HCT116 (cell line): ENCODE measurements at regions not wholly inside any gene's neighbourhood (a gene's known extent, or its start where the extent isn't known, plus 50 kb on each side); places are given as distances from the start of the nearest gene placed in this dataset.

Source experiments
- ATAC-seq: fragments of 200-7000 bp; cut with Tn5 transposase; 2 replicates; pipeline ENCODE4 v1.9.1; 2020; ENCODE audit warnings: mild to moderate bottlenecking, moderate library complexity
- BruUV-seq: library from RNA; stranded (reverse); fragments of 400-500 nt; replicated peaks from 2 replicates; lab custom pipeline; 2021; lab: Mats Ljungman, UMichigan
- CTCF ChIA-PET: fragments of 300-600 bp; sonication (Branson Sonifier 250); formaldehyde crosslinking; loops from one replicate; lab custom pipeline; 2021; ENCODE audit warnings: antibody characterized with exemption; lab: Charles Lee
- POLR2A ChIA-PET: fragments of 300-600, 350-600 bp; sonication (Branson Sonifier 250); formaldehyde crosslinking; loops from one replicate; lab custom pipeline; 2021; ENCODE audit warnings: antibody characterized with exemption; lab: Charles Lee
- RAD21 ChIA-PET, 2 experiments: fragments of 300-600 bp; sonication (Branson Sonifier 250); formaldehyde crosslinking; loops; one replicate each; lab custom pipeline; 2023; ENCODE audit warnings: low total read pairs in 2 of 2; ENCODE audit not compliant: uncharacterized antibody in 2 of 2, unreplicated experiment in 2 of 2, low non-redundant PET in 1 of 2; lab: Charles Lee
- DNase-seq: peaks from one replicate; pipeline ENCODE4 v3.0.0-alpha.2; 2010; ENCODE audit warnings: low read depth, low spot score
- H2AFZ ChIP-seq: fragments of 200-600 bp; shearing (Covaris generic), sonication (generic); 2 replicates; pipeline ENCODE4 v1.6.1; 2017; ENCODE audit warnings: low read depth, mixed run types, mixed read lengths, antibody characterized with exemption, low read length; ENCODE audit not compliant: poor library complexity, severe bottlenecking
- H3K27ac ChIP-seq: 2 replicates; pipeline ENCODE4 v1.5.1; 2012; ENCODE audit warnings: low read depth, low read length
- H3K27me3 ChIP-seq: fragments of 200-600 bp; sonication (generic); 2 replicates; pipeline ENCODE4 v1.6.1; 2016; ENCODE audit warnings: mixed run types, low read length, mixed read lengths; ENCODE audit not compliant: insufficient read depth
- H3K36me3 ChIP-seq, 2 experiments: fragments of 200-500 bp in 1 of 2; fragments of 200-600 bp in 1 of 2; sonication (Bioruptor generic) in 1 of 2; sonication (generic) in 1 of 2; 2 replicates each; pipeline versions ENCODE4 v1.5.1 to v1.6.1; 2014 to 2016; ENCODE audit warnings: low read length in 2 of 2, inconsistent platforms in 1 of 2, mixed read lengths in 1 of 2, mixed run types in 1 of 2; ENCODE audit not compliant: insufficient read depth in 2 of 2, control insufficient read depth in 1 of 2
- H3K4me1 ChIP-seq, 2 experiments: fragments of 200-600 bp in 1 of 2; sonication (generic) in 1 of 2; 2 replicates each; pipeline versions ENCODE4 v1.5.1 to v1.6.1; 2012 to 2017; ENCODE audit warnings: low read length in 2 of 2, inconsistent platforms in 1 of 2, mild to moderate bottlenecking in 1 of 2, mixed read lengths in 1 of 2, mixed run types in 1 of 2, moderate library complexity in 1 of 2; ENCODE audit not compliant: insufficient read depth in 2 of 2, control insufficient read depth in 1 of 2
- H3K4me2 ChIP-seq: fragments of 200-600 bp; sonication (generic); 2 replicates; pipeline ENCODE4 v1.6.1; 2017; ENCODE audit warnings: mixed run types, low read length, mixed read lengths
- H3K4me3 ChIP-seq, 2 experiments: fragments of 200-600 bp in 1 of 2; sonication (generic) in 1 of 2; replicated peaks in 1 of 2; 2 replicates each; pipeline ENCODE4 v1.5.1; 2011 to 2016; ENCODE audit warnings: low read length in 2 of 2, control low read depth in 1 of 2, low read depth in 1 of 2, mild to moderate bottlenecking in 1 of 2, mixed read lengths in 1 of 2, mixed run types in 1 of 2
- H3K79me2 ChIP-seq: fragments of 200-600 bp; sonication (generic); 2 replicates; pipeline ENCODE4 v1.6.1; 2017; ENCODE audit warnings: mild to moderate bottlenecking, mixed run types, low read length, moderate library complexity, mixed read lengths; ENCODE audit not compliant: insufficient read depth
- H3K9ac ChIP-seq: fragments of 200-600 bp; sonication (generic); 2 replicates; pipeline ENCODE4 v1.6.1; 2016; ENCODE audit warnings: low read length, mixed read lengths
- H3K9me2 ChIP-seq: fragments of 200-600 bp; sonication (generic), shearing (Covaris generic); 2 replicates; pipeline ENCODE4 v1.6.1; 2017; ENCODE audit warnings: mixed run types, mild to moderate bottlenecking, moderate library complexity; ENCODE audit not compliant: insufficient read depth
- H3K9me3 ChIP-seq, 2 experiments: fragments of 200-500 bp in 1 of 2; fragments of 200-600 bp in 1 of 2; sonication (Bioruptor generic) in 1 of 2; sonication (generic) in 1 of 2; 2 replicates each; pipeline ENCODE4 v1.6.1; 2014 to 2017; ENCODE audit warnings: low read length in 2 of 2, mixed read lengths in 2 of 2, inconsistent platforms in 1 of 2, low read depth in 1 of 2, mild to moderate bottlenecking in 1 of 2, mixed run types in 1 of 2, moderate library complexity in 1 of 2; ENCODE audit not compliant: control insufficient read depth in 1 of 2, insufficient read depth in 1 of 2
- H4K20me1 ChIP-seq: fragments of 200-600 bp; sonication (generic), shearing (Covaris generic); 2 replicates; pipeline ENCODE4 v1.6.1; 2017; ENCODE audit warnings: mixed run types, mild to moderate bottlenecking, moderate library complexity; ENCODE audit not compliant: insufficient read depth
- ATF3 ChIP-seq: IDR thresholded peaks from 2 replicates; pipeline ENCODE4 v1.6.1; 2012
- CTCF ChIP-seq, 3 experiments: fragments of 200-600 bp in 1 of 3; sonication (generic) in 1 of 3; IDR thresholded peaks in 2 of 3; conservative IDR thresholded peaks in 1 of 3; 2 replicates each; pipeline ENCODE4 v1.5.1; 2012 to 2017; ENCODE audit warnings: low read depth in 2 of 3, low read length in 2 of 3, antibody characterized with exemption in 1 of 3, borderline replicate concordance in 1 of 3, control low read depth in 1 of 3, mild to moderate bottlenecking in 1 of 3, mixed read lengths in 1 of 3, mixed run types in 1 of 3, moderate library complexity in 1 of 3; ENCODE audit not compliant: insufficient read depth in 1 of 3
- EZH2phosphoT487 ChIP-seq: fragments of 200-600 bp; IDR thresholded peaks from 2 replicates; pipeline ENCODE4 v1.6.1; 2018; ENCODE audit warnings: antibody characterized with exemption, borderline replicate concordance
- JUND ChIP-seq: IDR thresholded peaks from 2 replicates; pipeline ENCODE4 v1.6.1; 2012
- POLR2A ChIP-seq: IDR thresholded peaks from 2 replicates; pipeline ENCODE4 v1.7.0; 2011; ENCODE audit warnings: borderline replicate concordance; ENCODE audit not compliant: insufficient read depth, insufficient read length; ENCODE audit errors: extremely low read depth
- RAD21 ChIP-seq: IDR thresholded peaks from 2 replicates; pipeline ENCODE4 v1.6.1; 2012; ENCODE audit warnings: low read depth, mild to moderate bottlenecking
- REST ChIP-seq: IDR thresholded peaks from 2 replicates; pipeline ENCODE4 v1.6.1; 2012; ENCODE audit warnings: low read depth
- SRF ChIP-seq: IDR thresholded peaks from 2 replicates; pipeline ENCODE4 v1.6.1; 2012; ENCODE audit warnings: low read depth
- ZNF274 ChIP-seq: fragments of 200-500 bp; sonication (Bioruptor generic); IDR thresholded peaks from 2 replicates; pipeline ENCODE4 v1.6.1; 2014; ENCODE audit warnings: mild to moderate bottlenecking, low read depth, low read length, inconsistent platforms
- intact Hi-C: fragments of 100-400 bp; cut with micrococcal nuclease; formaldehyde crosslinking; loops from 2 replicates; pipeline ENCODE4 v1.10.0; 2022
- TF ChIP-seq, protein P1 (sequence below): IDR thresholded peaks from 2 replicates; pipeline ENCODE4 v1.6.1; 2012
- TF ChIP-seq, protein P2 (sequence below): IDR thresholded peaks from 2 replicates; pipeline ENCODE4 v1.6.1; 2011; ENCODE audit warnings: mild to moderate bottlenecking, low read length, moderate library complexity; ENCODE audit not compliant: insufficient replicate concordance; ENCODE audit errors: extremely low read depth

- intact Hi-C loops = no loop called here
- Histone ChIP-seq H3K27me3 (no peaks in the 10 kb centered on the region), H3K4me3 (no peak overlapping the region), H3K4me2 (no peak overlapping the region), H4K20me1 (no peaks in the 10 kb centered on the region), H2AFZ (no peak overlapping the region), H3K27ac (no peak overlapping the region), H3K4me1 (no peaks in the 10 kb centered on the region), H3K9me2 (no peaks in the 10 kb centered on the region), H3K9me3 (no peaks in the 10 kb centered on the region), H3K9ac (no peak overlapping the region), H3K79me2 (no peaks in the 10 kb centered on the region), H3K36me3 (no peaks in the 10 kb centered on the region)
- CTCF ChIA-PET = no interaction called here
- no peak for DNase-seq
- no peak for TF ChIP-seq REST
- no peak for TF ChIP-seq RAD21
- no peak for TF ChIP-seq ATF3
- TF ChIP-seq, protein P1, sequence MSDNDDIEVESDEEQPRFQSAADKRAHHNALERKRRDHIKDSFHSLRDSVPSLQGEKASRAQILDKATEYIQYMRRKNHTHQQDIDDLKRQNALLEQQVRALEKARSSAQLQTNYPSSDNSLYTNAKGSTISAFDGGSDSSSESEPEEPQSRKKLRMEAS = no peak
- RAD21 ChIA-PET = no interaction called here
- POLR2A ChIA-PET = no interaction called here
- no TSS peak for BruUV-seq
- no peak for ATAC-seq
Observed at GRCh38 chrX:69562904-69563578, 52.9 kb upstream of the EDA start.

- no peak for ATAC-seq
- H3K4me2 ChIP-seq = no peak overlapping the region
- no TSS peak for BruUV-seq
- H3K27me3 ChIP-seq = no peaks in the 10 kb centered on the region
- no peak overlapping the region for H2AFZ ChIP-seq
- H3K9me2 ChIP-seq = no peaks in the 10 kb centered on the region
- no peaks in the 10 kb centered on the region for H3K4me1 ChIP-seq
- H3K79me2 ChIP-seq = no peaks in the 10 kb centered on the region
- ChIA-PET RAD21 (no interaction called here), CTCF (no interaction called here), POLR2A (no interaction called here)
- no peaks in the 10 kb centered on the region for H3K9me3 ChIP-seq
- no peaks in the 10 kb centered on the region for H3K36me3 ChIP-seq
- H3K4me3 ChIP-seq = no peak overlapping the region
- intact Hi-C loops = no loop called here
- no peak overlapping the region for H3K27ac ChIP-seq
- H3K9ac ChIP-seq = no peak overlapping the region
- no peaks in the 10 kb centered on the region for H4K20me1 ChIP-seq
- DNase-seq = no peak
- TF ChIP-seq EZH2phosphoT487 = no peak
- TF ChIP-seq JUND = no peak
- TF ChIP-seq, protein P2, sequence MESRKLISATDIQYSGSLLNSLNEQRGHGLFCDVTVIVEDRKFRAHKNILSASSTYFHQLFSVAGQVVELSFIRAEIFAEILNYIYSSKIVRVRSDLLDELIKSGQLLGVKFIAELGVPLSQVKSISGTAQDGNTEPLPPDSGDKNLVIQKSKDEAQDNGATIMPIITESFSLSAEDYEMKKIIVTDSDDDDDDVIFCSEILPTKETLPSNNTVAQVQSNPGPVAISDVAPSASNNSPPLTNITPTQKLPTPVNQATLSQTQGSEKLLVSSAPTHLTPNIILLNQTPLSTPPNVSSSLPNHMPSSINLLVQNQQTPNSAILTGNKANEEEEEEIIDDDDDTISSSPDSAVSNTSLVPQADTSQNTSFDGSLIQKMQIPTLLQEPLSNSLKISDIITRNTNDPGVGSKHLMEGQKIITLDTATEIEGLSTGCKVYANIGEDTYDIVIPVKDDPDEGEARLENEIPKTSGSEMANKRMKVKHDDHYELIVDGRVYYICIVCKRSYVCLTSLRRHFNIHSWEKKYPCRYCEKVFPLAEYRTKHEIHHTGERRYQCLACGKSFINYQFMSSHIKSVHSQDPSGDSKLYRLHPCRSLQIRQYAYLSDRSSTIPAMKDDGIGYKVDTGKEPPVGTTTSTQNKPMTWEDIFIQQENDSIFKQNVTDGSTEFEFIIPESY = no peak
- no peak for TF ChIP-seq POLR2A
- TF ChIP-seq ZNF274 = no peak
- TF ChIP-seq SRF = no peak
- no peak for TF ChIP-seq CTCF (IDR thresholded peaks at IDR 0.05 in 2 of 3, conservative IDR thresholded peaks at IDR 0.05 in 1 of 3; ENCODE audit: borderline replicate concordance in 1 of 3, insufficient read depth in 1 of 3, low read depth in 2 of 3, low read length in 2 of 3)
Observed at GRCh38 chrX:69564665-69565064, 51.2 kb upstream of the EDA start.
